Caki2 (cell line): ENCODE measurements at regions not wholly inside any gene's neighbourhood (a gene's known extent, or its start where the extent isn't known, plus 50 kb on each side); places are given as distances from the start of the nearest gene placed in this dataset.
A peak's percentile ranks its signal among the peaks of the same experiment; 100 is the strongest.
"Not testable (repeated sequence)": the region's sequence is repeated elsewhere in the genome, so short reads cannot be mapped to it uniquely, and the experiment has no call there.

Experiments
- DNase-seq: peaks from one replicate; pipeline ENCODE4 v3.0.0-alpha.2; 2015; ENCODE audit warnings: low read depth
- in situ Hi-C: cut with HindIII; loops from 2 replicates; pipeline ENCODE4 v1.10.0; 2016; ENCODE audit warnings: low sequenced_read_pairs, low pct_unique_long_range_greater_than_20kb, mixed read lengths

GRCh38 chr6:156451088-156451487 lies 326.1 kb upstream of the ARID1B start:
- in situ Hi-C loops, result no loop called here
- no peak for DNase-seq

- DNase-seq, result no peak
- in situ Hi-C loops, result no loop called here
Measured at GRCh38 chr6:156450421-156450820, 326.8 kb upstream of the ARID1B start.

GRCh38 chr6:156449569-156449968 lies 327.6 kb upstream of the ARID1B start:
- no peak for DNase-seq
- in situ Hi-C loops, result no loop called here

GRCh38 chr6:156449128-156449527 lies 328.1 kb upstream of the ARID1B start:
- in situ Hi-C loops, result no loop called here
- no peak for DNase-seq

DNA sequence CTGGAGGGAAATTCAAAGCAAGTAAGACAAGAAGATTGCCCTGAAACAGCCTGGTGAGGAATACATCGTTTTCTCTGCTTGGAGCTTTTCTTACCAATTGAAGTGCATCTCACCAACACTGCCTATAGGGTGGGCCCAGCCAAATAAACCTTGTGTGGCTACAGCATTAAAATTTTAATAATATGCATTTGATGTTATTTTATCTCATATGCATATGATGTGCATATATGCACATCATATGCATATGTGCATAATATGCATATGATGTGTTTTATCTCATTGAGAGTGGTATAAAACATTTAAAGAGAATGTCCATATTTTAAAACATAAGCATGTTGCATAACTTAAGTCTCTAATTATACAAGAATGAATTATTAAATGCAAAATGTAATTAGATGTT lies 328.6 kb upstream of the ARID1B start:
- in situ Hi-C loops, result no loop called here
- no peak for DNase-seq

- no peak for DNase-seq
- in situ Hi-C loops, result no loop called here
Measured at GRCh38 chr6:156440688-156441087, 336.5 kb upstream of the ARID1B start.

GRCh38 chr6:156438350-156438923 lies 338.7 kb upstream of the ARID1B start:
- DNase-seq, result no peak

GRCh38 chr6:156437121-156437879 lies 339.9 kb upstream of the ARID1B start:
- in situ Hi-C loops, result no loop called here
- DNase-seq, result no peak

More at GRCh38 chr6:156438350-156438923, 338.7 kb upstream of the ARID1B start:
- in situ Hi-C loops, result no loop called here

GRCh38 chr6:156434795-156435190 lies 342.4 kb upstream of the ARID1B start:
- DNase-seq, result no peak
- in situ Hi-C loops, result no loop called here

DNA sequence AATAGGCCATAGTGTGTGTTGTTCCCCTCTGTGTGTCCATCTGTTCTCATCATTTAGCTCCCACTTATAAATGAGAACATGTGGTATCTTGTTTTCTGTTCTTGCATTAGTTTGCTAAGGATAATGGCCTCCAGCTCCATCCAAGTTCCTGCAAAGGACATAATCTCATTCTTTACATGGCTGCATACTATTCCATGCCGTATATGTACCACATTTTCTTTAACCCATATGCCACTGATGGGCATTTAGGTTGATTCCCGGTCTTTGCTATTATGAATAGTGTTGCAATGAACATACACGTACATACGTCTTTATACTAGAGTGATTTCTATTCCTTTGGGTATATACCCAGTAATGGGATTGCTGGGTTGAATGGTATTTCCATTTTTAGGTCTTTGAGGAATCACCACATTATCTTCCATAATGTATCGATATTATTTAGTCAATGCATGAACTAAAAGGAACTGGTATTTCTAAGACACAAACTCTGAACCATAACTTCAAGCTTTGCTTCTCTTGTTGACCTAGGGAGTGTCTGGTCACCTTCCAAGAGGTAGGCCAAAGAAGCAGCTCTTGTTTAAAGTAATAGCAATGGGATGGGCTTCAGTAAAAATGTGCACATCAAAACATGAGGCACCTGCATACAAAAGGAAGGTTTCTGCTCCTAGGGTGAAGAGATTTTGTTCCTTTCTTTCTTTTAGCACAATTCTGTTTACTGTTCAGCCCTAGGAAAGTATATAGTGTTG lies 343.0 kb upstream of the ARID1B start:
- DNase-seq, result no peak
- in situ Hi-C loops, result no loop called here

GRCh38 chr6:156432543-156432942 lies 344.6 kb upstream of the ARID1B start:
- no peak for DNase-seq
- in situ Hi-C loops, result no loop called here

DNA sequence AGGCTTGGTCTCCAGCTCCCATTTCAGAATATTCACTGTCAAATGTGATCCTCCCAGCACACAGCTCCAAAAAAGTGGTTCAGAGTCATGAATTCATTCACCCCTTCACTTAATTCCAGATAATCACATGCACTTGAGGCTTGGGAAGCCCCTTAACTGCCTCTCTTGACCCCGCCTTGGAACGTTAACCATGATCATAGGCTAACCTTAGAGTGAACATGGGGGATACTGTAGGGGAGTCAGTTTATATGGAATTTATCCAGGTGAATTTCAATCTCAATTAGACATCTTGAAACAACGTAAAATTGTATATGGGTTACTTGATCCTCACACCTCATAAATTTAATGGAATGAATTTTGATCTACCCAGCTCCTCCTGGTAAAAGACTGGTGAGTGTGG lies 346.8 kb upstream of the ARID1B start:
- in situ Hi-C loops, result no loop called here
- no peak for DNase-seq

GRCh38 chr6:156427345-156427744 lies 349.8 kb upstream of the ARID1B start:
- in situ Hi-C loops, result no loop called here
- DNase-seq, result peak; percentile 74

DNA sequence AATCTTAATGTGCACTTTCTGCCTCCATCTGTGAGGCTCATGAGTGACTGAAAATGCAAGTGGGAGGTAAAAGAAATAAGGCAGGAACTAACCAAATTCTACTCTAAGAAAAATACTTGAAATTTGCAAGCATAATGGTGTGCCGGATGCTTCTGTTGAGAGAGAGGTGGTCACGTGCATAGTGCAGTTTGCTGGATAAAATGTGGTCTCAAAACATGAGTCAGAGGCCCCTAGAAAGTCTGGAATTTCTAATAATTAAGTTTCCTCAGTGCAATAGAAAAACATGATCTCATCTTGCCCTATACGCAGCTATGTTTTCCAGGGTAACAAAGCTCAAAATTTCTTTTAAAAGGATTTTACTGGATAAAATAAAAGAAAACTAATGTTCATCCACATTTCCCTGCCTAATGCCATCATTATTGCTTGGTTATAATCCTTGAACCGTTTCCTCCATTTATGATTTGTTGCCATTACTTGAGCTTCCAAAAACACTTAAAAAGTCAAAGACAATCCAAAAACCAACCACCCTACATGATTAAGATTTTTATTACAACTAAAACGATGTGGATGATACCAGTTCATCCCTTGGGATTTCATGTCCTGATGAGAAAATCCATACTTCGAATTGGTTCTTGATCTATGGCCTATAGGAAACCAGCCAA lies 351.7 kb upstream of the ARID1B start:
- DNase-seq, result no peak
- in situ Hi-C loops, result no loop called here

DNA sequence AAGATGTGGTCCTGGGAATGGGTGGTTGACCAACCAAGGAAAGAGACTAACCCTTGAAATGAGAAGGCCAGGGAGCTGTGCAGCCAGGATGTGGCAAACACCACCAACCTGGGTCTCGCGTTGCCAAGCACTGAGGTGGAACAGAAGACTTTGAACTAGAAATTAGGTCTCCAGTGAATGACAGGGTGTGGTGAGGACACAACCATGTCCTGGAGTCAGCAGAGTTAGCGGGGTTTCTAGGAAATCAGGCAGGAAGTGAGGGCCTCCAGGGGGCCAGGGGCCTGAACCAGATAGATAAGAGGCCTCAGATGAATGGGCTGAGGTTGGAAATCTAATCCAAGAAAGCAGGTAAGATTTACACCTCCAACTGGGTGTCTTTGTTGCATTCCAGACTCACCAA lies 353.3 kb upstream of the ARID1B start:
- in situ Hi-C loops, result no loop called here
- peak; percentile 30 for DNase-seq

GRCh38 chr6:156423075-156423474 lies 354.1 kb upstream of the ARID1B start:
- no peak for DNase-seq
- in situ Hi-C loops, result no loop called here

DNA sequence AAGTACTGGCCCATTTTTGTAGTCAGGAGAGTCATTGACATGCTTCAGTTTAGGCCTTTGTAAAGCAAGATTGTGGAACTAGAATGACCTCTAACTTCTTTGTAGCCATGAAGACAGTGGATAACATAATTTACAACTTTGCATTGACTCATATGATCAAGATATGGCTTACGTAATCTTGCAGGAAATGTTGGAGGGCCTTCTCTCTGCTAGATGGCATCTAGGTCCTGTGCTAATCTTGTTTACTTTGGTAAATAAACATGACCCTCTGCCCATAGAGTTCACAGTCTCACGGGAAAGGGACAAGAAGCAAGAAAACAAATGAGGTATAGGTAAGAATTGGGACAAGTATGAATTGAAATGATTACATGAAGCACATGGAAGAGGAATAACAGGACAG lies 355.2 kb upstream of the ARID1B start:
- in situ Hi-C loops, result no loop called here
- no peak for DNase-seq

DNA sequence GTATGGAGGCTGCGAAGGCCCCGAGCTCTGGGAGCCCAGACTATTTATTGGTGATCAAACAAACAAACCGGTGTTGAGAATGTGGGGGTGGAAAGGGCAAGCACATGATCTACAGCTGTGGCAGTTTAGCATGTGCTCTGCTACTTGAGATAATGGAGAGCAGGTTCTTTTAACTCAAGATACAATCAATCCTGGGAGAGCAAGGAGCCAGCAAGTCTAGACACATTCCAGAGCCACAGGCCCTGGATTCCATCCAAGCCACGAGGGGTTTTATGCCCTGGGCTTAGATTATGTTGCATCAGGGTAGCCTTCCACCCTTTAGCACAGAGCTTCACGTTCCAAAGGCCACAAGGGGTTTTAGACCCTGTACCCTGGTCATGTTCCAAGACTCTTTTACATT lies 355.9 kb upstream of the ARID1B start:
- in situ Hi-C loops, DNase-seq: not testable (repeated sequence)
